ENCODE measurements at regions not wholly inside any gene's neighbourhood (a gene's known extent, or its start where the extent isn't known, plus 50 kb on each side); places are given as distances from the start of the nearest gene placed in this dataset.

DNA sequence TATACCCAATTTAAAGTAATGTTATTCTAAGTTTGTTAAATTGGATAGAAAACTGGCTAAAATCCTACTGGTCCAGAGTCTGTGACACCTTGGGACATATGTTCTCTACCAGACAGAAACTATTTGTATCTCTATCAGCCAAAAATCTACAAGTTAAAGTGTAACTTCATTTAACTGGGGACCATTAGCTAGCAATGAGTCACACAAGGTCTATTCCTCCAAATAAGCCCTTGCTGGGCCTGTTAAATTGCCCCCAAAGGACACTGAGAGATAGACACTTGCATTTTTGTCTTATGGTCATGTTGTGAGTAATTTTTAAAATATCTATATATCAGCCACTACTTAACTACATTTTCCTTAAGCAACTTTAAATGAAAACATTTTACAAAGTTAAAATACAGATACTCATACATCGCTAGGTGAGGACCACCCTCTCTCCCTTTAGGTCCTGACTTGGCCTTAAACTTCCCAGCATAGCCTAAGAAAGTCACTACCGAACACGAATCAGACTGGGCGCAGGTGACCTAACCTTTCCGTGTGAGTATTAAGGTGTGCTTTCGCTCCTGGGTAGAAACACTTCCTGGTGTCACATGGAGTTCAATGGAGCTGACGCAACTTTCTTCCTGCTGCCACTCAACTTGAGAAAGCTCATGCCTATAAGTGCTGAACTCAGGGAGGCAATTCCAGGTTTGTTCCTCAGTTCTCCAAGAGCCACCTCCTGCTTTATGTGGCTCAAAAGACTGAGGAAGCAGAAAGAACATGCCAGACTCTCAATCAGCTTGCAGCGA, 249.1 kb downstream of the DIRAS2 start:
- H3K27me3 Mint-ChIP-seq (ENCODE audit: insufficient read depth, unreplicated experiment), result peaks cover 52% of the 10 kb centered on the region
- TF ChIP-seq, protein P1, sequence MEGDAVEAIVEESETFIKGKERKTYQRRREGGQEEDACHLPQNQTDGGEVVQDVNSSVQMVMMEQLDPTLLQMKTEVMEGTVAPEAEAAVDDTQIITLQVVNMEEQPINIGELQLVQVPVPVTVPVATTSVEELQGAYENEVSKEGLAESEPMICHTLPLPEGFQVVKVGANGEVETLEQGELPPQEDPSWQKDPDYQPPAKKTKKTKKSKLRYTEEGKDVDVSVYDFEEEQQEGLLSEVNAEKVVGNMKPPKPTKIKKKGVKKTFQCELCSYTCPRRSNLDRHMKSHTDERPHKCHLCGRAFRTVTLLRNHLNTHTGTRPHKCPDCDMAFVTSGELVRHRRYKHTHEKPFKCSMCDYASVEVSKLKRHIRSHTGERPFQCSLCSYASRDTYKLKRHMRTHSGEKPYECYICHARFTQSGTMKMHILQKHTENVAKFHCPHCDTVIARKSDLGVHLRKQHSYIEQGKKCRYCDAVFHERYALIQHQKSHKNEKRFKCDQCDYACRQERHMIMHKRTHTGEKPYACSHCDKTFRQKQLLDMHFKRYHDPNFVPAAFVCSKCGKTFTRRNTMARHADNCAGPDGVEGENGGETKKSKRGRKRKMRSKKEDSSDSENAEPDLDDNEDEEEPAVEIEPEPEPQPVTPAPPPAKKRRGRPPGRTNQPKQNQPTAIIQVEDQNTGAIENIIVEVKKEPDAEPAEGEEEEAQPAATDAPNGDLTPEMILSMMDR (IDR thresholded peaks at IDR 0.05; ENCODE audit: unreplicated experiment), result no peak
- H3K36me3 Mint-ChIP-seq (ENCODE audit: insufficient read depth, unreplicated experiment), result no peaks in the 10 kb centered on the region
- no peak overlapping the region for H3K27ac Mint-ChIP-seq (ENCODE audit: low read depth, unreplicated experiment)
- no TSS peak for BruUV-seq (replicated peaks)
- DNase-seq (ENCODE audit: unreplicated experiment), result no peak
- no peak overlapping the region for H3K4me3 Mint-ChIP-seq (ENCODE audit: unreplicated experiment)
- no peaks in the 10 kb centered on the region for H3K9me3 Mint-ChIP-seq (ENCODE audit: unreplicated experiment)
- H3K4me1 Mint-ChIP-seq (ENCODE audit: insufficient read depth, unreplicated experiment), result no peaks in the 10 kb centered on the region
- intact Hi-C loops (cut with micrococcal nuclease), result no loop called here
- POLR2A ChIA-PET, result no interaction called here
- CTCF ChIA-PET, result no interaction called here

DNA sequence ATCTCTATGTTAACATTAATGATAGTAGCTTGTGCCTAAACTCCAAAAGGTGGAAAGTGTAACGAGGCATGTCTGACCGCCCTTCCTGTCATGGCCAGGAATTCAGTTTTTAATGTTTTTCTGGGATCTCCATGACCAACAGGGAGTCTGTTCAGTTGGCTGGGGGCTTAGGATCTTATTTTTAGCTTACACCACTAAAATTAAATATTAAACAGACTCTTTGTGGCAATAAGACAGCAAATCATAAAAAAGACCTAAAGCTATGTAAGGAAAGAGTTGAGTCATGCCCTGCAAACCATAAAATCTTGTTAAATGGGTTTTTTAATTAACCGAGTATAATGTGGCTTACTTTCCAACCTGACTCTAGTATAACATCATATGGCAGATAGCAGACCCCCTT, 247.8 kb downstream of the DIRAS2 start:
- TF ChIP-seq, protein P1 (IDR thresholded peaks at IDR 0.05; ENCODE audit: unreplicated experiment), result no peak
- H3K27ac Mint-ChIP-seq (ENCODE audit: low read depth, unreplicated experiment), result no peak overlapping the region
- ChIA-PET POLR2A (no interaction called here), CTCF (interaction anchor here (0.6 kb wide), 2 partner anchors 334 to 905 kb away, joined by 3 read pairs; no protein-coding TSS in a partner anchor)
- H3K36me3 Mint-ChIP-seq (ENCODE audit: insufficient read depth, unreplicated experiment), result no peaks in the 10 kb centered on the region
- H3K4me3 Mint-ChIP-seq (ENCODE audit: unreplicated experiment), result no peak overlapping the region
- H3K27me3 Mint-ChIP-seq (ENCODE audit: insufficient read depth, unreplicated experiment), result peaks cover 47% of the 10 kb centered on the region
- DNase-seq (ENCODE audit: unreplicated experiment), result no peak
- intact Hi-C loops (cut with micrococcal nuclease), result no loop called here
- BruUV-seq (replicated peaks), result no TSS peak
- no peaks in the 10 kb centered on the region for H3K4me1 Mint-ChIP-seq (ENCODE audit: insufficient read depth, unreplicated experiment)
- no peaks in the 10 kb centered on the region for H3K9me3 Mint-ChIP-seq (ENCODE audit: unreplicated experiment)

DNA sequence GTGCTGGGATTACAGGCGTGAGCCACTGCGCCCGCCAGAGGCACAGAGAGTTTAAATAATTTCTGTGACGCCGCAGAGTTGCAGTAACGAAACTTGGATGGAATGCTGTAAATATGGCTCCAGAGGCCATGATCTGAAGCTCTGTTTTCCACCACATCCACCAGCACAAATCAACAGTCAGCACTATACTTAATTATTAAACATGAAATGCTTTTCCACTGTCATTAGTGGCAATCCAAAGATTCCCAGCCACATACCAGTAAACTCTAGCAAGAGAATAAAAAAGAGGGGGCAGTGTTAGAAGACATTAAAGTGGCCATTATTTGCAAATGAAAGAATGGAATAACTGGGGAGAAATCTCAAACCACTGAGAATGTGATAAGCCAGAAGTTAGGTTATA, 242.5 kb downstream of the DIRAS2 start:
- no TSS peak for BruUV-seq (replicated peaks)
- no peak for DNase-seq (ENCODE audit: unreplicated experiment)
- CTCF ChIA-PET, result interaction anchor here (0.7 kb wide), 1 partner anchor 416 kb away, joined by 4 read pairs; no protein-coding TSS in a partner anchor
- no peaks in the 10 kb centered on the region for H3K4me1 Mint-ChIP-seq (ENCODE audit: insufficient read depth, unreplicated experiment)
- intact Hi-C loops (cut with micrococcal nuclease), result no loop called here
- peaks cover 61% of the 10 kb centered on the region for H3K27me3 Mint-ChIP-seq (ENCODE audit: insufficient read depth, unreplicated experiment)
- no peak overlapping the region for H3K4me3 Mint-ChIP-seq (ENCODE audit: unreplicated experiment)
- no peaks in the 10 kb centered on the region for H3K36me3 Mint-ChIP-seq (ENCODE audit: insufficient read depth, unreplicated experiment)
- H3K27ac Mint-ChIP-seq (ENCODE audit: low read depth, unreplicated experiment), result no peak overlapping the region
- H3K9me3 Mint-ChIP-seq (ENCODE audit: unreplicated experiment), result no peaks in the 10 kb centered on the region
- TF ChIP-seq, protein P1 (IDR thresholded peaks at IDR 0.05; ENCODE audit: unreplicated experiment), result no peak
- POLR2A ChIA-PET, result interaction anchor here (0.7 kb wide), 1 partner anchor 35 kb away, joined by 3 read pairs; no protein-coding TSS in a partner anchor

DNA sequence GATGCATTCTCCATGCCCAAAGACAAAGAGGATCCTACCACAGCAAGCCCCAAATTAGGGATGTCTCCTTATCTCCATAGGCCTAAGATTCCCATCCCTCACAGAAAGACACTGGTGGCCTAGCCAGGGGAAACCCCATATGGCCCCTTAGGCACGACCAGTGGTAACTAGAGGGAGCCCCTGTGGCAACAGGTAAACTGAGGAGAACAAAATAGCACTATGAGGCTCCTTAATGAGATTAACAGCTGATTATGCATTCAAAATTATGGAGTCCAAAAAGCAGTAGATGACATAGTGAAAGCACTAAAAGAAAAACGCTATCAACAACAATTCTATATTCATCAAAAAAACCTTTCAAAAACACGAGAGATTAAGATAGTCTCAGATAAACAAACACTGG, 234.0 kb downstream of the DIRAS2 start:
- DNase-seq (ENCODE audit: unreplicated experiment), result no peak
- Mint-ChIP-seq H3K9me3 (ENCODE audit: unreplicated experiment) (no peaks in the 10 kb centered on the region), H3K27me3 (ENCODE audit: insufficient read depth, unreplicated experiment) (peaks cover 54% of the 10 kb centered on the region), H3K36me3 (ENCODE audit: insufficient read depth, unreplicated experiment) (no peaks in the 10 kb centered on the region), H3K4me1 (ENCODE audit: insufficient read depth, unreplicated experiment) (no peaks in the 10 kb centered on the region), H3K27ac (ENCODE audit: low read depth, unreplicated experiment) (no peak overlapping the region), H3K4me3 (ENCODE audit: unreplicated experiment) (no peak overlapping the region)
- intact Hi-C loops (cut with micrococcal nuclease), result no loop called here
- BruUV-seq (replicated peaks), result no TSS peak
- ChIA-PET POLR2A (no interaction called here), CTCF (no interaction called here)
- TF ChIP-seq, protein P1 (IDR thresholded peaks at IDR 0.05; ENCODE audit: unreplicated experiment), result no peak

Measured in MCF 10A (cell line).